ENCODE measurements at regions not wholly inside any gene's neighbourhood (a gene's known extent, or its start where the extent isn't known, plus 50 kb on each side); places are given as distances from the start of the nearest gene placed in this dataset.

DNA sequence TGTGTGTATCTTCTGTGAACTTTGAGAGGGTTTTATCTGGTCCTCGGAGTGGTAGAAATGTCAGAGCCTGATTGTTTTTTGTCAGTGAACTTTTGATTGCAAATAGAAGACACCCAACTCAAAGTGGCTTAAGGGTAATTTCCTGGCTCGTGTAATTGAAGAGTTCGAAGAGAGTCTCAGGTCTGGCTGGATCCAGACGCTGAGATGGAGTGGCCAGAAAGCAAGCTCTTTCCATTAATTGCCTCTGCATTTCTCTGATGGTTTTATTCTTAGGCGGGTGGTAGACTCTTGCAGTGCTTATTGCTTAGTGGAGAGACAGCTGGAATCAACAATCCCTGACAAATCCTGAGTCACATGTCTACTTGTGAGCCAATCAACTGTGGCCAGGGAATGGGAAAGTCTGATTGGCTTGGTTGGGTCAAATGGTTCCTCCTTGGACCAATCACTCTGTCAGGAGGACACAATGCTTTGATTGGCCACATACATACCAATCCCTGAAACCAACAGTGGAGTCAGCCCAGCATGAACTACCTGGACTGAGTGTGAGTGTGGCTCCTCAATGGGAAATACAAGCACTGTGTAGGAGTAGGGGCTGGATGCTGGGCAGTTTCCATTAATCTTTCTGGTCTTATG is 330.5 kb downstream of the AACS start:
- TF ChIP-seq, protein P1, sequence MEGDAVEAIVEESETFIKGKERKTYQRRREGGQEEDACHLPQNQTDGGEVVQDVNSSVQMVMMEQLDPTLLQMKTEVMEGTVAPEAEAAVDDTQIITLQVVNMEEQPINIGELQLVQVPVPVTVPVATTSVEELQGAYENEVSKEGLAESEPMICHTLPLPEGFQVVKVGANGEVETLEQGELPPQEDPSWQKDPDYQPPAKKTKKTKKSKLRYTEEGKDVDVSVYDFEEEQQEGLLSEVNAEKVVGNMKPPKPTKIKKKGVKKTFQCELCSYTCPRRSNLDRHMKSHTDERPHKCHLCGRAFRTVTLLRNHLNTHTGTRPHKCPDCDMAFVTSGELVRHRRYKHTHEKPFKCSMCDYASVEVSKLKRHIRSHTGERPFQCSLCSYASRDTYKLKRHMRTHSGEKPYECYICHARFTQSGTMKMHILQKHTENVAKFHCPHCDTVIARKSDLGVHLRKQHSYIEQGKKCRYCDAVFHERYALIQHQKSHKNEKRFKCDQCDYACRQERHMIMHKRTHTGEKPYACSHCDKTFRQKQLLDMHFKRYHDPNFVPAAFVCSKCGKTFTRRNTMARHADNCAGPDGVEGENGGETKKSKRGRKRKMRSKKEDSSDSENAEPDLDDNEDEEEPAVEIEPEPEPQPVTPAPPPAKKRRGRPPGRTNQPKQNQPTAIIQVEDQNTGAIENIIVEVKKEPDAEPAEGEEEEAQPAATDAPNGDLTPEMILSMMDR (IDR thresholded peaks at IDR 0.05) = no peak
- TF ChIP-seq EZH2 (IDR thresholded peaks at IDR 0.05) = no peak
